Retinal pigment epithelial cell (primary cell): ENCODE measurements at regions not wholly inside any gene's neighbourhood (a gene's known extent, or its start where the extent isn't known, plus 50 kb on each side); places are given as distances from the start of the nearest gene placed in this dataset.

Experiments used
- DNase-seq: peaks from one replicate; pipeline ENCODE4 v3.0.0-alpha.2; 2010; ENCODE audit warnings: low read depth
- H3K4me3 ChIP-seq: 2 replicates; pipeline ENCODE4 v1.5.1; 2011; ENCODE audit warnings: mild to moderate bottlenecking, low read length, control low read depth, moderate library complexity
- CTCF ChIP-seq: conservative IDR thresholded peaks from 2 replicates; pipeline ENCODE4 v1.5.1; 2011; ENCODE audit warnings: low read depth, low read length, control low read depth, inconsistent platforms

DNA sequence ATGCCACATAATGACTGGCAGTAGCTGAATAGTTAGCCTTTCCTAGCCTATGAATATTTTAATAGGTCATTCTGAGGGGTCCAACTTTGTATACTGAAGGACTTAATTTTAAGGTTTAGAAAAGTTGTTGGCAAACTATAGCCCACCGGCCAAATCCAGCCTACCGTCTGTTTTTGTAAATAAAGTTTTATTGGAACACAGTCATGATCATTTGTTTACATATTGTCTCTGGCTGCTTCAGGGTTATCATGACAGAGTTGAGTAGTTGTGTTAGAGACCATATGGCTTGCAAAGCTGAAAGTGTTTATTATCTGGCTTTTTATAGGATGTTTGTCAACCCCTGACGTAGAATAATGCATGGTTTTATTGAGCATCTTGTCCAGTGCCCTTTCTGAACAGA is 73.4 kb downstream of the NTMT2 start:
- no peak for DNase-seq
- H3K4me3 ChIP-seq = no peak overlapping the region
- no peak for TF ChIP-seq CTCF

DNA sequence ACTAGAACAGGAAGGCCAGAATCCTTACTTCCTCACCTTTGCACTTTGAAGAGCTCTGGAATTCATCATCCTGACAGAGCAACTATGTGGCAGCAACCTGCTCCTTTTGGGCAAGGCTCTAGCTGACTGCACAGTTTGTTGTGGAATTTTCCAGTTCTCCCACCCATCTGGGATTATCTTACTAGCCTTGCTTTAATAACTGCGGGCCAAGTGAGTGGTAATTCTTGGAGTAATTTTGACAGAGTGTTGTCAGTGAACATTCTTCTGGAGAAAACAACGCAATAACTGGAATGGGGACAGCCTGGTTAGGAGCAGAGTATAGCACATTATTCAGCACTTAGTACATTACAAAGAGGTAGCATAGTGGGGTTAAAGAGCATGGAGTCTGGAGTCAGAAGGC is 75.3 kb downstream of the NTMT2 start:
- no peak for TF ChIP-seq CTCF
- no peak overlapping the region for H3K4me3 ChIP-seq
- DNase-seq = no peak

DNA sequence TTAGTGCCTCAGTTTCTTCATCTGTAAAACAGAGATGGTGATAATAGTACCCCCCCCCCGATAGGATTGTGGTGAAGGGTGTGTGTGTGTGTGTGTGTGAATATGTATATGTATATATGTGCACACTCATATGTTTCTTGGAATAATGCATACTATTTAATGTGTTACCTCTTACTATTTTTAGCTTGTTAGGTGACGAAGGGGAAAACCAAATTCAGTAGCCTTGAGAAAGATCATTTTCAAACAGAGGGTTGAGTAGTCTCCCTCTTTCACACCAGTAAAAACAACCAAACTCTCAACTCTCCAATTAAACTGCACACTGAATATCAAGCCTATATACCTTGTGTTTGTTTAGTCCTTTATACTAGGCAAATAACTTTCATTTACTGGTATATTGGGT is 75.7 kb downstream of the NTMT2 start:
- DNase-seq = no peak
- no peak for TF ChIP-seq CTCF
- no peak overlapping the region for H3K4me3 ChIP-seq

DNA sequence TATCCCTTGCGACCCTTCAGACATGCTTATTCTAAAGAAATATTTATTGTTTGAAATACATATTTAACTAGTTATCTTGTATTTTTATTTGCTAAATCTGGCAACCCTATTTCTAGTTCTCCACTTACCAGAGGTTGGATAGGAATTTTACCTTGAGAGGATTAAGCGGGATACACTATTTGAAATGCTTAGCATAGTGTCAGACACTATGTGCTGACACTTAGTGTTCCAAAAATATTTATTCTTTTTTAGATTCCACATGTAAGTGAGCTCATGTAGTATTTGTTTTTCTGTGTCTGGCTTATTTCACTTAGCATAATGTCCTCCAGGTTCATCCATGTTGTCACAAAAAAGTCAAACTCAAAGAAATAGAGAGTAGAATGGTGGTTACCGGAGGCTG is 78.7 kb downstream of the NTMT2 start:
- no peak for DNase-seq
- no peak for TF ChIP-seq CTCF

DNA sequence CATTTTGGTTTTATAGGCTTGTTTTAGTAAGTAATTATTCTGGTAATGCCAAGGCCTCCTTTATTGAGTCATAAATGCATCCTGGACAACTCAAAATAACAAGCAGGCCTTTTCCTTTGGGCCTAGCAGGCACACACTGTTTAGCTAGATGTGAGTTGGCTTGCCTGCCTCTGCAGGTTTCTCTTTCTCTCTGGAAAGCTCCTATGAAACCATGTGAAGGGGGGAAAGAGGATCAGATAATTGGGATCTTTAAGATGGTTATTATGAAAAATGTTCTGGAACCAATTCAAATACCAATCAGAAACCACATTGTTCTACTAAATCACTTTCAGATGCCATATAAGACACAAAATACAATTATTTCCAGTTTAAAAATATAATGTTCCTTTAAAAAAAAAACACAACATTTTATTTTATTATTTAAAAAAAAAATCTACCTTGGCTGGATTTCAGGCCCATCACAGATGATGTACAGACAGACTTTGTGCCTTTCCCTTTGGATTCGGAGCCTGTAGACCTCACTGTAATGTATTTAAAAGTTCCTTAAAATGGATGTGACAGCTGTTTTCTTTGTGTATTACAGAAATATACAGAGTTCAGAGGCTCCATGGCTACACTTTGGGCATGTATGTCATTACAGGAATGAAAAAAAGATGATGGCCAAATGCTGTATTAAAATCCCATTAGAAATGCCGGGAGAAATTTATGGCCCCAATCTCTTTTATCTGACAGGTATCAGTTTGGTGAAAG is 80.2 kb downstream of the NTMT2 start:
- no peak for DNase-seq
- TF ChIP-seq CTCF = no peak
- no peak overlapping the region for H3K4me3 ChIP-seq

More for the DNA sequence above, 78.7 kb downstream of the NTMT2 start:
- H3K4me3 ChIP-seq = no peak overlapping the region

DNA sequence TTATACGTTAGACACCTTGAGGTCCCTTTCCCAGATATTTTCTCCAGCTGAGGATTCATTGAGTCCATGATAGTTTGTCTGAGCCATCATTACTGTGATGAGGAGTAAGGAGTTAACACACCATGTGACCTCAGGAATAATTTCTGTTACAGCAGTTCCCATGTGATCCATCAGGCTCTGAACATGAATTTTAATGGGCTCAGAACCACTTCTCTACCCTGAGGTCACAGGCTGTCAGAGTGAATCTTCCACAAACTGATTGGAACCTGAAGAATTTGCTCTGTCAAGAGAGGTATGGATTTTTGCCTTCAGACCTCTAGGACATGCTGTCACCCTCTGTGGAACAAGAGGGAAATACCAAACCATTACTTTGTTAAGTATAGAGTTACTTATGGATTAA is 81.0 kb downstream of the NTMT2 start:
- DNase-seq = no peak
- TF ChIP-seq CTCF = no peak
- H3K4me3 ChIP-seq = no peak overlapping the region

- no peak for DNase-seq
- no peak for TF ChIP-seq CTCF
- H3K4me3 ChIP-seq = no peak overlapping the region
Observed at GRCh38 chr1:170230323-170230722, 84.6 kb downstream of the NTMT2 start.
